ENCODE measurements at regions not wholly inside any gene's neighbourhood (a gene's known extent, or its start where the extent isn't known, plus 50 kb on each side); places are given as distances from the start of the nearest gene placed in this dataset.
A peak's percentile ranks its signal among the peaks of the same experiment; 100 is the strongest.

- Mint-ChIP-seq H3K9me3 (no peaks in the 10 kb centered on the region), H3K4me3 (no peak overlapping the region), H3K27me3 (no peaks in the 10 kb centered on the region), H3K4me1 (ENCODE audit: low read depth in 2 of 2) (peaks cover 0 to 2% of the 10 kb centered on the region in 2 donors), H3K27ac (no peak overlapping the region), H3K36me3 (ENCODE audit: insufficient read depth) (no peaks in the 10 kb centered on the region)
- ATAC-seq (replicated peaks) = no peak
- DNase-seq = no peak
These were observed 263.5 kb downstream of the THBS2 start for GRCh38 chr6:168990019-168990751.

GRCh38 chr6:168989421-168989820 lies 264.2 kb downstream of the THBS2 start:
- no peak for DNase-seq
- H3K9me3 Mint-ChIP-seq = no peaks in the 10 kb centered on the region

GRCh38 chr6:168988801-168989200 lies 264.8 kb downstream of the THBS2 start:
- Mint-ChIP-seq H3K4me1 (ENCODE audit: low read depth in 2 of 2) (peaks cover 0 to 2% of the 10 kb centered on the region in 2 donors), H3K4me3 (no peak overlapping the region), H3K36me3 (ENCODE audit: insufficient read depth) (no peaks in the 10 kb centered on the region), H3K9me3 (no peaks in the 10 kb centered on the region), H3K27ac (no peak overlapping the region), H3K27me3 (peaks cover 0 to 7% of the 10 kb centered on the region in 2 donors)
- ATAC-seq (replicated peaks) (no peak), DNase-seq (no peak)

More at GRCh38 chr6:168989421-168989820, 264.2 kb downstream of the THBS2 start:
- H3K27ac Mint-ChIP-seq = no peak overlapping the region
- no peak for ATAC-seq (replicated peaks)
- no peaks in the 10 kb centered on the region for H3K36me3 Mint-ChIP-seq (ENCODE audit: insufficient read depth)
- H3K4me3 Mint-ChIP-seq = no peak overlapping the region
- H3K4me1 Mint-ChIP-seq (ENCODE audit: low read depth in 2 of 2) = peaks cover 0 to 2% of the 10 kb centered on the region in 2 donors
- peaks cover 0 to 5% of the 10 kb centered on the region in 2 donors for H3K27me3 Mint-ChIP-seq

- no peaks in the 10 kb centered on the region for H3K36me3 Mint-ChIP-seq (ENCODE audit: insufficient read depth)
- ATAC-seq (replicated peaks) (no peak), DNase-seq (no peak)
- H3K27me3 Mint-ChIP-seq = peaks cover 0 to 11% of the 10 kb centered on the region in 2 donors
- no peak overlapping the region for H3K4me3 Mint-ChIP-seq
- H3K27ac Mint-ChIP-seq = no peak overlapping the region
- peaks cover 0 to 2% of the 10 kb centered on the region in 2 donors for H3K4me1 Mint-ChIP-seq (ENCODE audit: low read depth in 2 of 2)
- no peaks in the 10 kb centered on the region for H3K9me3 Mint-ChIP-seq
These were observed 265.4 kb downstream of the THBS2 start for GRCh38 chr6:168988280-168988679.

- H3K9me3 Mint-ChIP-seq = peaks cover 3 to 13% of the 10 kb centered on the region in 2 donors
- no peak overlapping the region for H3K4me3 Mint-ChIP-seq
These were observed 267.9 kb downstream of the THBS2 start for GRCh38 chr6:168985705-168986104.

GRCh38 chr6:168983925-168984324 lies 269.7 kb downstream of the THBS2 start:
- Mint-ChIP-seq H3K36me3 (ENCODE audit: insufficient read depth) (no peaks in the 10 kb centered on the region), H3K27me3 (peaks cover 15 to 44% of the 10 kb centered on the region in 2 donors), H3K27ac (no peak overlapping the region), H3K4me1 (ENCODE audit: low read depth in 2 of 2) (no peaks in the 10 kb centered on the region), H3K4me3 (no peak overlapping the region), H3K9me3 (peaks cover 8 to 23% of the 10 kb centered on the region in 2 donors)
- DNase-seq (no peak), ATAC-seq (replicated peaks) (no peak)

More at GRCh38 chr6:168985705-168986104, 267.9 kb downstream of the THBS2 start:
- Mint-ChIP-seq H3K27ac (no peak overlapping the region), H3K27me3 (peaks cover 11 to 32% of the 10 kb centered on the region in 2 donors), H3K4me1 (ENCODE audit: low read depth in 2 of 2) (no peaks in the 10 kb centered on the region), H3K36me3 (ENCODE audit: insufficient read depth) (no peaks in the 10 kb centered on the region)
- DNase-seq (no peak), ATAC-seq (replicated peaks) (no peak)

- H3K27me3 Mint-ChIP-seq = peaks cover 15 to 44% of the 10 kb centered on the region in 2 donors
- DNase-seq (no peak), ATAC-seq (replicated peaks) (no peak)
- peaks cover 8 to 23% of the 10 kb centered on the region in 2 donors for H3K9me3 Mint-ChIP-seq
- no peak overlapping the region for H3K27ac Mint-ChIP-seq
- no peak overlapping the region for H3K4me3 Mint-ChIP-seq
- no peaks in the 10 kb centered on the region for H3K36me3 Mint-ChIP-seq (ENCODE audit: insufficient read depth)
- H3K4me1 Mint-ChIP-seq (ENCODE audit: low read depth in 2 of 2) = no peaks in the 10 kb centered on the region
These were observed 272.5 kb downstream of the THBS2 start for GRCh38 chr6:168981187-168981586.

- Mint-ChIP-seq H3K9me3 (peaks cover 8 to 23% of the 10 kb centered on the region in 2 donors), H3K4me1 (ENCODE audit: low read depth in 2 of 2) (no peaks in the 10 kb centered on the region), H3K4me3 (no peak overlapping the region), H3K27ac (no peak overlapping the region), H3K27me3 (peaks cover 15 to 47% of the 10 kb centered on the region in 2 donors), H3K36me3 (ENCODE audit: insufficient read depth) (no peaks in the 10 kb centered on the region)
- DNase-seq = no peak
- no peak for ATAC-seq (replicated peaks)
These were observed 274.4 kb downstream of the THBS2 start for GRCh38 chr6:168979254-168979653.

- H3K9me3 Mint-ChIP-seq = no peaks in the 10 kb centered on the region
- peaks cover 4% of the 10 kb centered on the region for H3K36me3 Mint-ChIP-seq (ENCODE audit: insufficient read depth)
These were observed 281.5 kb downstream of the THBS2 start for GRCh38 chr6:168972128-168972527.

GRCh38 chr6:168971549-168971948 lies 282.1 kb downstream of the THBS2 start:
- Mint-ChIP-seq H3K27ac (no peak overlapping the region), H3K36me3 (ENCODE audit: insufficient read depth) (peaks cover 4% of the 10 kb centered on the region), H3K4me3 (no peak overlapping the region), H3K9me3 (no peaks in the 10 kb centered on the region), H3K4me1 (ENCODE audit: low read depth in 2 of 2) (no peaks in the 10 kb centered on the region), H3K27me3 (peaks cover 14 to 24% of the 10 kb centered on the region in 2 donors)
- no peak for ATAC-seq (replicated peaks)
- no peak for DNase-seq

More at GRCh38 chr6:168972128-168972527, 281.5 kb downstream of the THBS2 start:
- Mint-ChIP-seq H3K4me3 (no peak overlapping the region), H3K27me3 (peaks cover 14 to 24% of the 10 kb centered on the region in 2 donors), H3K27ac (no peak overlapping the region), H3K4me1 (ENCODE audit: low read depth in 2 of 2) (no peaks in the 10 kb centered on the region)
- DNase-seq (no peak), ATAC-seq (replicated peaks) (no peak)

GRCh38 chr6:168968801-168969200 lies 284.8 kb downstream of the THBS2 start:
- Mint-ChIP-seq H3K27me3 (peaks cover 27% of the 10 kb centered on the region in 2 donors), H3K27ac (no peak overlapping the region), H3K9me3 (no peaks in the 10 kb centered on the region), H3K4me3 (no peak overlapping the region), H3K36me3 (ENCODE audit: insufficient read depth) (no peaks in the 10 kb centered on the region), H3K4me1 (ENCODE audit: low read depth in 2 of 2) (no peaks in the 10 kb centered on the region)
- DNase-seq = no peak
- no peak for ATAC-seq (replicated peaks)

GRCh38 chr6:168968228-168968627 lies 285.4 kb downstream of the THBS2 start:
- Mint-ChIP-seq H3K4me3 (no peak overlapping the region), H3K27ac (peak overlapping the region in 1 of 2 donors; percentile 17), H3K36me3 (ENCODE audit: insufficient read depth) (no peaks in the 10 kb centered on the region), H3K27me3 (peaks cover 33% of the 10 kb centered on the region in 2 donors), H3K4me1 (ENCODE audit: low read depth in 2 of 2) (no peaks in the 10 kb centered on the region), H3K9me3 (no peaks in the 10 kb centered on the region)
- peak; percentile 91 for ATAC-seq (replicated peaks)
- DNase-seq = peak; percentile 30 to 62 (median 36)

- DNase-seq (no peak), ATAC-seq (replicated peaks) (no peak)
- H3K36me3 Mint-ChIP-seq (ENCODE audit: insufficient read depth) = no peaks in the 10 kb centered on the region
- no peaks in the 10 kb centered on the region for H3K9me3 Mint-ChIP-seq
- peak overlapping the region in 1 of 2 donors; percentile 17 for H3K27ac Mint-ChIP-seq
- peaks cover 35 to 39% of the 10 kb centered on the region in 2 donors for H3K27me3 Mint-ChIP-seq
- H3K4me3 Mint-ChIP-seq = no peak overlapping the region
- H3K4me1 Mint-ChIP-seq (ENCODE audit: low read depth in 2 of 2) = no peaks in the 10 kb centered on the region
These were observed 286.2 kb downstream of the THBS2 start for GRCh38 chr6:168967281-168967925.

Data from effector memory CD8-positive, alpha-beta T cell (primary cell).